Tibial nerve (tissue), 3 donors: ENCODE measurements at regions not wholly inside any gene's neighbourhood (a gene's known extent, or its start where the extent isn't known, plus 50 kb on each side); places are given as distances from the start of the nearest gene placed in this dataset.

Experiments
- POLR2A ChIP-seq, 2 donors: fragments of 450-650 bp; IDR thresholded peaks; one replicate each; pipeline ENCODE4 v1.6.1; 2017; ENCODE audit warnings: antibody characterized with exemption in 2 of 2, mild to moderate bottlenecking in 2 of 2, moderate library complexity in 2 of 2
- TF ChIP-seq, protein P1 (sequence below), 5 experiments: fragments of 200-600 bp in 3 of 5; fragments of 450-650 bp in 2 of 5; sonication (generic) in 3 of 5; IDR thresholded peaks; one replicate each; pipeline ENCODE4 v1.5.1; 2016 to 2019; ENCODE audit warnings: antibody characterized with exemption in 5 of 5, mild to moderate bottlenecking in 3 of 5, moderate library complexity in 2 of 5

DNA sequence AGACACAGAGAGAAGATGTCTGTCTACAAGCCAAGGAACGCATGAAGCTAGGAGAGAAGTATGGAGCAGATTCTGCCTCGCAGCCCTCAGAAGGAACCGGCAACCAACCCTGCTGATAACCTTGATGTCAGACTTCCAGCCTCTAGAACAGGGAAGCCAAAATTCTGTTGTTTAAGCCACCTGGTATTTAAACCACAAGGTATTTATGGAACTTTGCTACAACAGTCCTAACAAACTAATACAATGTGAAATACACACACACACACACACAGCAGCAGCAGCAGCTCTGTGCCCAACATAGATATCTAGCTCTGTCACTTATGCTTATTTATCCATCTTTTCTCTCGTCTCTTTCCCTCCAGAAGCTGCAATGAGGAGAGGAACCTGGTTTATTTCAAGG lies 400.0 kb downstream of the ETS1 start:
- TF ChIP-seq, protein P1, sequence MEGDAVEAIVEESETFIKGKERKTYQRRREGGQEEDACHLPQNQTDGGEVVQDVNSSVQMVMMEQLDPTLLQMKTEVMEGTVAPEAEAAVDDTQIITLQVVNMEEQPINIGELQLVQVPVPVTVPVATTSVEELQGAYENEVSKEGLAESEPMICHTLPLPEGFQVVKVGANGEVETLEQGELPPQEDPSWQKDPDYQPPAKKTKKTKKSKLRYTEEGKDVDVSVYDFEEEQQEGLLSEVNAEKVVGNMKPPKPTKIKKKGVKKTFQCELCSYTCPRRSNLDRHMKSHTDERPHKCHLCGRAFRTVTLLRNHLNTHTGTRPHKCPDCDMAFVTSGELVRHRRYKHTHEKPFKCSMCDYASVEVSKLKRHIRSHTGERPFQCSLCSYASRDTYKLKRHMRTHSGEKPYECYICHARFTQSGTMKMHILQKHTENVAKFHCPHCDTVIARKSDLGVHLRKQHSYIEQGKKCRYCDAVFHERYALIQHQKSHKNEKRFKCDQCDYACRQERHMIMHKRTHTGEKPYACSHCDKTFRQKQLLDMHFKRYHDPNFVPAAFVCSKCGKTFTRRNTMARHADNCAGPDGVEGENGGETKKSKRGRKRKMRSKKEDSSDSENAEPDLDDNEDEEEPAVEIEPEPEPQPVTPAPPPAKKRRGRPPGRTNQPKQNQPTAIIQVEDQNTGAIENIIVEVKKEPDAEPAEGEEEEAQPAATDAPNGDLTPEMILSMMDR (IDR thresholded peaks at IDR 0.05): no peak
- no peak for TF ChIP-seq POLR2A (IDR thresholded peaks at IDR 0.05)
